AG09309 (cell line): ENCODE measurements at regions not wholly inside any gene's neighbourhood (a gene's known extent, or its start where the extent isn't known, plus 50 kb on each side); places are given as distances from the start of the nearest gene placed in this dataset.
"Not testable (repeated sequence)": the region's sequence is repeated elsewhere in the genome, so short reads cannot be mapped to it uniquely, and the experiment has no call there.

Experiments used
- DNase-seq: peaks from one replicate; pipeline ENCODE4 v3.0.0-alpha.2; 2010; ENCODE audit warnings: low read depth
- H3K4me3 ChIP-seq: 2 replicates; pipeline ENCODE4 v1.5.1; 2011; ENCODE audit warnings: mild to moderate bottlenecking, low read depth, low read length, moderate library complexity; ENCODE audit not compliant: control insufficient read depth
- CTCF ChIP-seq: IDR thresholded peaks from 2 replicates; pipeline ENCODE4 v1.5.1; 2011; ENCODE audit warnings: mild to moderate bottlenecking, low read depth, low read length, inconsistent platforms; ENCODE audit not compliant: insufficient read depth, control insufficient read depth; ENCODE audit errors: missing control alignments

GRCh38 chr11:64428693-64429092 lies 69.7 kb downstream of the RPS6KA4 start:
- no peak overlapping the region for H3K4me3 ChIP-seq
- no peak for DNase-seq
- TF ChIP-seq CTCF: no peak

DNA sequence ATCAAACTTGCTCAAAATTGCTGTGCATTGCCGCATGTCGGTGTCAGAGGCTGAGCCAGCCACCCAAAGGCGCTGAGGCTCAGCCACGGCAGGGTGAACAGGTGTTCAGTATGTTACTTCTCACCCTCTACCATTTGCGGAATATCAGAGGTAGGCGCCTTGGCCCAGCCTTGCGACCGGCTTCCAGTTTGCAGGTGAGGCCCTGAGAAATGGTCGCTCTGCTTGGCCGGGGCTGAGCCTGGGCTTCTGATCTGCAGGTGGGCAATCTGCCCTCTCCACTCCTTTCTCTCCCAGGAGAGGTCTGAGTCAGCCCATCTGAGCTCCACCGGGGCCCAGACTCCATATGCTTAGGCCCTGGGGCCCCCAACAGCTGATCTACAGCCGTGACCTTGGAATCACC lies 71.0 kb downstream of the RPS6KA4 start:
- no peak for DNase-seq
- TF ChIP-seq CTCF: no peak
- H3K4me3 ChIP-seq: no peak overlapping the region

- no peak for TF ChIP-seq CTCF
- DNase-seq: no peak
- no peak overlapping the region for H3K4me3 ChIP-seq
Measured at GRCh38 chr11:64430645-64431044, 71.7 kb downstream of the RPS6KA4 start.

- H3K4me3 ChIP-seq: no peak overlapping the region
- DNase-seq: no peak
- TF ChIP-seq CTCF: no peak
Measured at GRCh38 chr11:64436000-64436399, 77.0 kb downstream of the RPS6KA4 start.

GRCh38 chr11:64437426-64437825 lies 78.5 kb downstream of the RPS6KA4 start:
- H3K4me3 ChIP-seq: no peak overlapping the region
- TF ChIP-seq CTCF: no peak
- no peak for DNase-seq

DNA sequence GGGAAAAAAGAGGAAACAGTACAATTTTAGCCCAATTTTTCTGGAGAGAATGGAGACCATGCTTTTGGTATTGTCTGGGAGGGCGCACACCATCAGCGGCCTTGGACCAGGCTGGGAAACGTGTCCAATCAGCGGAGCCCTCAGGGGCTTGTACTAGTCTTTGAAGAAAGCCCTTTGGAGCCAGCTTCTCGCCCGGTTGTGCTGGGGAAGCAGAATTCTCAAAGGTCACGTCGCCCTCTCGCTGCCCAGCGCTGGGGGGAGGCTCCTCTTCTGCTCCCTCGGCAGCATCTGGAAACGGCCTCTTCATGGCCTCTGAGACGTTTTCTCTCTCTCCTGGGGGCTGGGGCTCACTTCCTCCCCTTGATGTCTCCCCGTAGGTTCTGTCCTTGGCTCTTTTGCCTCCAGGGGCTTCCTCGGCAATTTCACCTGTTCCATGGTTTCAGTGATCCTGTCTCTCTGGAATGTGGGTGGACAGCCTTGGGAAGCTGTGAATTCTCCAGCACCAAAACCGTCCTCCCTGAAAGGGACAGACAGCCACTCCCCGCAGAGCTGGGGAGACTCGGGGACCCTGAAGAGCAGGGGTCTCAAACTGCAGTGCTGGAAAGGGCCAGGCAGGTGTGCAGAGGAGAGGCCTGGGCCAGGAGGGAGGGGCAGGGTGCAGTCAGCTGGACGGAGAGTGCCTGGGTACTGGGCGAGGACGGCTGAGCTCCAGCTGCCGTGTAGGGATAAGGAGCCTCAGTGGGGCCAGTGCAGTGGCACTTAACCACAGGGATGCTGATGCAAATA lies 80.2 kb downstream of the RPS6KA4 start:
- no peak overlapping the region for H3K4me3 ChIP-seq
- TF ChIP-seq CTCF: no peak
- no peak for DNase-seq

GRCh38 chr11:64439772-64440491 lies 81.0 kb downstream of the RPS6KA4 start:
- not testable (repeated sequence) for DNase-seq, H3K4me3 ChIP-seq
